ENCODE measurements at regions not wholly inside any gene's neighbourhood (a gene's known extent, or its start where the extent isn't known, plus 50 kb on each side); places are given as distances from the start of the nearest gene placed in this dataset.

- Histone ChIP-seq H3K27me3 (ENCODE audit: control insufficient read depth, insufficient read depth) (no peaks in the 10 kb centered on the region), H3K4me3 (ENCODE audit: low read length) (no peak overlapping the region), H3K4me1 (ENCODE audit: control insufficient read depth, insufficient read depth, low read length) (no peaks in the 10 kb centered on the region), H3K9me3 (ENCODE audit: control insufficient read depth, low read length) (no peaks in the 10 kb centered on the region), H3K27ac (ENCODE audit: low read length) (no peak overlapping the region)
- DNase-seq = no peak
- ATAC-seq = no peak
- 97% methylated on average over 4 of the region's 4 CpGs for WGBS
- intact Hi-C loops (cut with DNase I) = loop anchor here in 1 of 4 donors (10.0 kb wide), 2 partner anchors 189 to 539 kb away; no protein-coding TSS in a partner anchor
Observed at GRCh38 chr18:44135741-44136140, 544.9 kb upstream of the SETBP1 start.

- Histone ChIP-seq H3K9me3 (ENCODE audit: control insufficient read depth, low read length) (no peaks in the 10 kb centered on the region), H3K4me3 (ENCODE audit: low read length) (no peak overlapping the region), H3K27ac (ENCODE audit: low read length) (no peak overlapping the region), H3K4me1 (ENCODE audit: control insufficient read depth, insufficient read depth, low read length) (no peaks in the 10 kb centered on the region), H3K27me3 (ENCODE audit: control insufficient read depth, insufficient read depth) (no peaks in the 10 kb centered on the region)
- DNase-seq (no peak), ATAC-seq (no peak)
- 88% methylated on average over 1 of the region's 1 CpG for WGBS
- intact Hi-C loops (cut with DNase I) = loop anchor here in 1 of 4 donors (10.0 kb wide), 2 partner anchors 188 to 538 kb away; no protein-coding TSS in a partner anchor
Observed at GRCh38 chr18:44136326-44136725, 544.4 kb upstream of the SETBP1 start.

GRCh38 chr18:44143072-44143471, 537.6 kb upstream of the SETBP1 start:
- no peak for ATAC-seq
- no peaks in the 10 kb centered on the region for H3K27me3 ChIP-seq (ENCODE audit: control insufficient read depth, insufficient read depth)
- no peaks in the 10 kb centered on the region for H3K4me1 ChIP-seq (ENCODE audit: control insufficient read depth, insufficient read depth, low read length)
- H3K9me3 ChIP-seq (ENCODE audit: control insufficient read depth, low read length) = no peaks in the 10 kb centered on the region
- no peak overlapping the region for H3K27ac ChIP-seq (ENCODE audit: low read length)
- H3K4me3 ChIP-seq (ENCODE audit: low read length) = no peak overlapping the region
- no peak for DNase-seq
- intact Hi-C loops (cut with DNase I) = no loop called here

- no peaks in the 10 kb centered on the region for H3K9me3 ChIP-seq (ENCODE audit: control insufficient read depth, low read length)
- ATAC-seq (peak in 1 of 2 donors; percentile 36), DNase-seq (no peak)
- H3K27me3 ChIP-seq (ENCODE audit: control insufficient read depth, insufficient read depth) = no peaks in the 10 kb centered on the region
- intact Hi-C loops (cut with DNase I) = loop anchor here in 1 of 4 donors (5.0 kb wide), 1 partner anchor 97 kb away; no protein-coding TSS in a partner anchor
- no peaks in the 10 kb centered on the region for H3K4me1 ChIP-seq (ENCODE audit: control insufficient read depth, insufficient read depth, low read length)
- 37% methylated on average over 1 of the region's 1 CpG for WGBS
- no peak overlapping the region for H3K27ac ChIP-seq (ENCODE audit: low read length)
- H3K4me3 ChIP-seq (ENCODE audit: low read length) = no peak overlapping the region
Observed at GRCh38 chr18:44149706-44150105, 531.0 kb upstream of the SETBP1 start.

- WGBS = 84% methylated on average over 2 of the region's 2 CpGs
- no peaks in the 10 kb centered on the region for H3K27me3 ChIP-seq (ENCODE audit: control insufficient read depth, insufficient read depth)
- H3K4me1 ChIP-seq (ENCODE audit: control insufficient read depth, insufficient read depth, low read length) = no peaks in the 10 kb centered on the region
- no peak overlapping the region for H3K27ac ChIP-seq (ENCODE audit: low read length)
- H3K9me3 ChIP-seq (ENCODE audit: control insufficient read depth, low read length) = no peaks in the 10 kb centered on the region
- DNase-seq (no peak), ATAC-seq (no peak)
- no peak overlapping the region for H3K4me3 ChIP-seq (ENCODE audit: low read length)
- intact Hi-C loops (cut with DNase I) = loop anchor here in 1 of 4 donors (5.0 kb wide), 1 partner anchor 102 kb away; no protein-coding TSS in a partner anchor
Observed at GRCh38 chr18:44153981-44154380, 526.7 kb upstream of the SETBP1 start.

- ATAC-seq (no peak), DNase-seq (no peak)
- H3K9me3 ChIP-seq (ENCODE audit: control insufficient read depth, low read length) = no peaks in the 10 kb centered on the region
- H3K4me3 ChIP-seq (ENCODE audit: low read length) = no peak overlapping the region
- H3K27me3 ChIP-seq (ENCODE audit: control insufficient read depth, insufficient read depth) = no peaks in the 10 kb centered on the region
- intact Hi-C loops (cut with DNase I) = no loop called here
- 61% methylated on average over 3 of the region's 3 CpGs for WGBS
- H3K4me1 ChIP-seq (ENCODE audit: control insufficient read depth, insufficient read depth, low read length) = no peaks in the 10 kb centered on the region
- H3K27ac ChIP-seq (ENCODE audit: low read length) = no peak overlapping the region
Observed at GRCh38 chr18:44156126-44156525, 524.6 kb upstream of the SETBP1 start.

GRCh38 chr18:44156776-44157335, 523.8 kb upstream of the SETBP1 start:
- intact Hi-C loops (cut with DNase I) = no loop called here
- no peaks in the 10 kb centered on the region for H3K9me3 ChIP-seq (ENCODE audit: control insufficient read depth, low read length)
- no peak overlapping the region for H3K27ac ChIP-seq (ENCODE audit: low read length)
- H3K4me1 ChIP-seq (ENCODE audit: control insufficient read depth, insufficient read depth, low read length) = no peaks in the 10 kb centered on the region
- H3K4me3 ChIP-seq (ENCODE audit: low read length) = no peak overlapping the region
- DNase-seq (no peak), ATAC-seq (no peak)
- H3K27me3 ChIP-seq (ENCODE audit: control insufficient read depth, insufficient read depth) = no peaks in the 10 kb centered on the region
- WGBS = 73% methylated on average over 7 of the region's 7 CpGs

- 94% methylated on average over 1 of the region's 1 CpG for WGBS
- intact Hi-C loops (cut with DNase I) = no loop called here
Observed at GRCh38 chr18:44170208-44170880, 510.3 kb upstream of the SETBP1 start.

GRCh38 chr18:44171301-44171700, 509.4 kb upstream of the SETBP1 start:
- Histone ChIP-seq H3K27me3 (ENCODE audit: control insufficient read depth, insufficient read depth) (no peaks in the 10 kb centered on the region), H3K27ac (ENCODE audit: low read length) (no peak overlapping the region), H3K4me3 (ENCODE audit: low read length) (no peak overlapping the region), H3K4me1 (ENCODE audit: control insufficient read depth, insufficient read depth, low read length) (no peaks in the 10 kb centered on the region), H3K9me3 (ENCODE audit: control insufficient read depth, low read length) (no peaks in the 10 kb centered on the region)
- DNase-seq (no peak), ATAC-seq (no peak)
- intact Hi-C loops (cut with DNase I) = no loop called here
- WGBS = 83% methylated on average over 5 of the region's 5 CpGs

More at GRCh38 chr18:44170208-44170880, 510.3 kb upstream of the SETBP1 start:
- ATAC-seq (no peak), DNase-seq (no peak)
- no peaks in the 10 kb centered on the region for H3K9me3 ChIP-seq (ENCODE audit: control insufficient read depth, low read length)
- H3K27me3 ChIP-seq (ENCODE audit: control insufficient read depth, insufficient read depth) = no peaks in the 10 kb centered on the region
- H3K4me3 ChIP-seq (ENCODE audit: low read length) = no peak overlapping the region
- no peaks in the 10 kb centered on the region for H3K4me1 ChIP-seq (ENCODE audit: control insufficient read depth, insufficient read depth, low read length)
- H3K27ac ChIP-seq (ENCODE audit: low read length) = no peak overlapping the region

- intact Hi-C loops (cut with DNase I) = no loop called here
Observed at GRCh38 chr18:44175891-44176290, 504.8 kb upstream of the SETBP1 start.

GRCh38 chr18:44178476-44178875, 502.2 kb upstream of the SETBP1 start:
- DNase-seq = peak in 2 of 3 donors; percentile 41 to 69
- no peak for ATAC-seq
- Histone ChIP-seq H3K4me1 (ENCODE audit: control insufficient read depth, insufficient read depth, low read length) (no peaks in the 10 kb centered on the region), H3K4me3 (ENCODE audit: low read length) (no peak overlapping the region), H3K27me3 (ENCODE audit: control insufficient read depth, insufficient read depth) (no peaks in the 10 kb centered on the region), H3K9me3 (ENCODE audit: control insufficient read depth, low read length) (no peaks in the 10 kb centered on the region), H3K27ac (ENCODE audit: low read length) (no peak overlapping the region)
- WGBS = 59% methylated on average over 2 of the region's 2 CpGs
- intact Hi-C loops (cut with DNase I) = no loop called here

More at GRCh38 chr18:44175891-44176290, 504.8 kb upstream of the SETBP1 start:
- no peaks in the 10 kb centered on the region for H3K27me3 ChIP-seq (ENCODE audit: control insufficient read depth, insufficient read depth)
- H3K9me3 ChIP-seq (ENCODE audit: control insufficient read depth, low read length) = no peaks in the 10 kb centered on the region
- no peak for ATAC-seq
- H3K4me1 ChIP-seq (ENCODE audit: control insufficient read depth, insufficient read depth, low read length) = no peaks in the 10 kb centered on the region
- no peak overlapping the region for H3K27ac ChIP-seq (ENCODE audit: low read length)
- DNase-seq = no peak
- WGBS = 91% methylated on average over 2 of the region's 2 CpGs
- no peak overlapping the region for H3K4me3 ChIP-seq (ENCODE audit: low read length)

Data from right cardiac atrium (tissue), 5 donors.